ENCODE measurements at regions not wholly inside any gene's neighbourhood (a gene's known extent, or its start where the extent isn't known, plus 50 kb on each side); places are given as distances from the start of the nearest gene placed in this dataset.
"Not testable (repeated sequence)": the region's sequence is repeated elsewhere in the genome, so short reads cannot be mapped to it uniquely, and the experiment has no call there.

GRCh38 chr6:97687916-97688315, 404.9 kb upstream of the MMS22L start:
- DNase-seq (ENCODE audit: low read depth): no peak

GRCh38 chr6:97689078-97689754, 406.2 kb upstream of the MMS22L start:
- no peak for DNase-seq (ENCODE audit: low read depth)

- no peak for DNase-seq (ENCODE audit: low read depth)
Observed at GRCh38 chr6:97697456-97697855, 414.4 kb upstream of the MMS22L start.

GRCh38 chr6:97701801-97702200, 418.8 kb upstream of the MMS22L start:
- no peak for DNase-seq (ENCODE audit: low read depth)

GRCh38 chr6:97702248-97702647, 419.2 kb upstream of the MMS22L start:
- no peak for DNase-seq (ENCODE audit: low read depth)

- DNase-seq (ENCODE audit: low read depth): no peak
Observed at GRCh38 chr6:97703661-97704060, 420.6 kb upstream of the MMS22L start.

- DNase-seq (ENCODE audit: low read depth): no peak
Observed at GRCh38 chr6:97705568-97705967, 422.6 kb upstream of the MMS22L start.

- DNase-seq (ENCODE audit: low read depth): no peak
Observed at GRCh38 chr6:97712751-97713150, 429.7 kb upstream of the MMS22L start.

- DNase-seq (ENCODE audit: low read depth): no peak
Observed at GRCh38 chr6:97714772-97715171, 431.8 kb upstream of the MMS22L start.

GRCh38 chr6:97717086-97717485, 434.1 kb upstream of the MMS22L start:
- no peak for DNase-seq (ENCODE audit: low read depth)

- DNase-seq (ENCODE audit: low read depth): no peak
Observed at GRCh38 chr6:97726378-97726777, 443.4 kb upstream of the MMS22L start.

- no peak for DNase-seq (ENCODE audit: low read depth)
Observed at GRCh38 chr6:97732045-97732444, 449.0 kb upstream of the MMS22L start.

- no peak for DNase-seq (ENCODE audit: low read depth)
Observed at GRCh38 chr6:97757575-97757974, 474.6 kb upstream of the MMS22L start.

- no peak for DNase-seq (ENCODE audit: low read depth)
Observed at GRCh38 chr6:97765461-97765860, 482.4 kb upstream of the MMS22L start.

GRCh38 chr6:97771372-97771771, 488.4 kb upstream of the MMS22L start:
- no peak for DNase-seq (ENCODE audit: low read depth)

- no peak for DNase-seq (ENCODE audit: low read depth)
Observed at GRCh38 chr6:97775012-97775411, 492.0 kb upstream of the MMS22L start.

- no peak for DNase-seq (ENCODE audit: low read depth)
Observed at GRCh38 chr6:97778290-97779038, 495.4 kb upstream of the MMS22L start.

- not testable (repeated sequence) for DNase-seq (ENCODE audit: low read depth)
Observed at GRCh38 chr6:97779039-97779766, 496.2 kb upstream of the MMS22L start.

GRCh38 chr6:97790926-97791590, 508.0 kb upstream of the MMS22L start:
- no peak for DNase-seq (ENCODE audit: low read depth)

GRCh38 chr6:97805596-97805995, 522.6 kb upstream of the MMS22L start:
- no peak for DNase-seq (ENCODE audit: low read depth)

- DNase-seq (ENCODE audit: low read depth): no peak
Observed at GRCh38 chr6:97812940-97813339, 529.9 kb upstream of the MMS22L start.

- DNase-seq (ENCODE audit: low read depth): no peak
Observed at GRCh38 chr6:97813889-97814567, 531.0 kb upstream of the MMS22L start.
